ENCODE measurements at regions not wholly inside any gene's neighbourhood (a gene's known extent, or its start where the extent isn't known, plus 50 kb on each side); places are given as distances from the start of the nearest gene placed in this dataset.

GRCh38 chr1:36743286-36744005 lies 260.7 kb upstream of the CSF3R start:
- DNase-seq = no peak

GRCh38 chr1:36741066-36741465 lies 258.4 kb upstream of the CSF3R start:
- DNase-seq = no peak

DNA sequence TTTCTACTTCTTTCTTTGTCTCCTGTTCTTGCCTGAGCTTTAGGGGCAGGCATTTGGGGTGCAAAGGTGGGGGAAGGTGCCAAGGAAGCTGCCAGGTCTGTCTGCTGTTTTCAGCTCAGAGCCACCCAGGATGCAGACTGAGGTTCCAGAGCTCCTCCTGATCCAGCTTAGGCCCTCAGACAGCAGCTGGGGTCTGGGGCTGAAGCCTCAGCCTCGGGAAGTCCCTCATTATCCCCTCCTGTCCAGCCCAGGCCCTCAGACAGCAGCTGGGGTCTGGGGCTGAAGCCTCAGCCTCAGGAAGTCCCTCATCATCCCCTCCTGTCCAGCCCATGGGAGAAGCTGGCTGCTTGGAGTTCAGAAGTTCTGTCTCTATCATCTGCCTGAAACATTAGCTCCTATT lies 257.7 kb upstream of the CSF3R start:
- no peak for DNase-seq

GRCh38 chr1:36739703-36740289 lies 257.1 kb upstream of the CSF3R start:
- no peak for DNase-seq

DNA sequence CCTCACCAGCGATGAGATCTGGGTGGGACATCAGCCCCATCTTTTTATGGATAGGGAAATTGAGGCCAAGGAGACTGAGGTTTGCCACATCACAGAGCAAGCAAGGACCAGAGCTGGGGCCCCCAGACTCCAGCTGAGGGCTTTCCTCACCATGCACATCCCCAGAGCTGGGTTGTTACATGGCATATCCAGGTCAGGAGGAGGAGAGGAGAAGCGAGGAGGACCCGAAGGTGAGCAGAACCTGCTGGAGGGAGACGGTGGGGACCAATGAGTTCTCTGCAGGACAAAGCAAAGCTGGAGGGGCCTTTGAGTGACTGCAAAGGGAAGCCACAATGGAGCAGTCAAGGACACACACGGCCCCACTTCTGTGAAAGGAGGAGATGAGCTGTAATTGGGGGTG lies 255.5 kb upstream of the CSF3R start:
- no peak for DNase-seq

- DNase-seq = no peak
Measured at GRCh38 chr1:36737767-36738166, 255.1 kb upstream of the CSF3R start.

DNA sequence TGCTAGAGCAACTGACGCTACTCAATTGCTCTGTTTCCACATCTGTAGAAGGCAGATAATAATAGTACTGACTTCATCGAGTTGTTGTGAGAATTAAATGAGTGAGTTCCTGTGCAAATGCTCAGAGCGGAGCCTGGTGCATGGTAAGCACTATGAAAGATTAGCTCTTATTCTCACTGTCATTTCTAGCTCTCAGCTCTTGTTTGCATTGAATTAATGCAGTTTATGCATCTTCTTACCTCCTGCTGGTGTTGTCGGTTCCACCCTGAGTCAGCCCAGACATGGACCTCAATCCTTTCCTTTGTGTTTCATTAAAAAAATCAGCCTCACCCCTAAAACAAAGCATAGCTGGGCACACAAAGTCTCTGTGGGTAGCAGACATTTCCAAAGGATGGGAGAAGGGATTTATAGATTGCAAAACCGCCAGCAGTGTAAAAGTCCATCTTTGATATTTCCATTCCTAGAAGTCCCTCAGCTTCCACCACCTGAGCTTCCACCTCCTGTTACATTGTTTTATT lies 254.4 kb upstream of the CSF3R start:
- DNase-seq = no peak

DNA sequence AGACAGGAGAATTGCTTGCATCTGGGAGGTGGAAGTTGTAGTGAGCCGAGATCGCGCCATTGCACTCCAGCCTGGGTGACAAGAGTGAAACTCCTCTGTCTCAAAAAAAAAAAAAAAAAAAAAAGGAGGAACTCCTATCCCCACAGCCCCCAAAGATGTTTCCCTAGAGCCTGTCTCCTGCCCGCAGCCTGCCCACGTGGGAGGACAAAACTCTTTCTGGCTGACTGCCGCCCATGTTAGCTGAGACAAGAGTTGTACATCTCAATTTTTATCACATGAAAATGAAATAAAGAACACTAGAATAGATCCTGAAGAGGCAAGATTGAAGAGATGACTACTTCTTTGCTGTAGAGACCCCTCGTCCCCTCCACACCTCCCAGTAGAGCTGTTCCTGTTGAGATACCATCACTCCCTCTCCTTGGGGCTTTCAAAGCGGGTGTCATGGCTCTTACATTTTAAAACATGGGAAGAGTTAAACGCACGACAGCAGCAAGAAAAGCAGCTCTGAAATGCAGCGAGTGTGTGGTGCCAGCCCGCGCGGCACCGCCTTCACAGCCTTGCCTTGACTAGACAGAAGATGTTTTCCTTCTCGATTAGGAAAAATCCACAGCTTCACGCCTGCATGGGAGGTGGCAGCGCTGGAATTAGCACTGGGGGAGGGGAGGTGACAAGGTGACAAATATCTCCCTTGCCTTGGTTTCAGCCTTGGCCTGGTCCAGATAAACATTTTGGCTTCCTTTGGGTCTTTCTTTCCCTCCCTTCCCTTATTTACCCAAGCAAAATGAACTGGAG lies 253.4 kb upstream of the CSF3R start:
- DNase-seq = no peak

DNA sequence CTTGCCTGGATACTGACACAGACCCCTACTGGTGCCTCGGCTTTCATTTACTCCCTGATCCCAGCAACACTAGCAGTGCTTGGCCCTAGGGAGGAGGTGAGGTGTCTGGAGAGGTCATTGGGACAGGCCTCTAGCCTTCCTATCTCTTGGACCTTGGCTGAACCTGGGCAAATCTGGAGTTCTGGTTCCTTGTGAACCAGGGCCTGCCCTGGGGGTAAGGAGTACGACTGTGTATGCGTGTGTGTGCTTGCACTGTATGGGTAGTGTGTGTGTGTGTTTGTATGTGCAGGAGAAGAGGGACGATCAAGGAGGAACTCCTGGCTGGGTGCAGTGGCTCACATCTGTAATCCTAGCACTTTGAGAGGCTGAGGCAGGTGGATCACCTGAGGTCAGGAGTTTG lies 252.7 kb upstream of the CSF3R start:
- DNase-seq = no peak

- DNase-seq = no peak
Measured at GRCh38 chr1:36734356-36734755, 251.6 kb upstream of the CSF3R start.

DNA sequence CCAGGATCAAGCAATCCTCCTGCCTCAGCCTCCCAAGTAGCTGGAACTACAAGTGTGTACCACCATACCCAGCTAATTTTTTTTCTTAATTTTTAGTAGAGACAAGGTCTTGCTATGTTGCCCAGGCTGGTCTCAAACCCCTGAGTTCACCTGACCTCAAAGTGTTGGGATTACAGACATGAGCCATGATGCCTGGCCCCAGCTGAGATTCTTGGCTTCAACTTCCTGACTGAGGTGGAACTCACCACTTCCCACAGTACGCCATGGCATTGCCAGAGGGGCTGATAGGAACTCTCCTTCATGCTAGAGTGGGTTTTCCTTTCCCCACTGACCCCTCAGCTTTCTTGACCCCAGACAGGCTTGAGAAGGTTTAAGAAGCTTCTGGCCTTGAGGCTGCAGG lies 251.0 kb upstream of the CSF3R start:
- DNase-seq = no peak

- DNase-seq = no peak
Measured at GRCh38 chr1:36732015-36732356, 249.3 kb upstream of the CSF3R start.

DNA sequence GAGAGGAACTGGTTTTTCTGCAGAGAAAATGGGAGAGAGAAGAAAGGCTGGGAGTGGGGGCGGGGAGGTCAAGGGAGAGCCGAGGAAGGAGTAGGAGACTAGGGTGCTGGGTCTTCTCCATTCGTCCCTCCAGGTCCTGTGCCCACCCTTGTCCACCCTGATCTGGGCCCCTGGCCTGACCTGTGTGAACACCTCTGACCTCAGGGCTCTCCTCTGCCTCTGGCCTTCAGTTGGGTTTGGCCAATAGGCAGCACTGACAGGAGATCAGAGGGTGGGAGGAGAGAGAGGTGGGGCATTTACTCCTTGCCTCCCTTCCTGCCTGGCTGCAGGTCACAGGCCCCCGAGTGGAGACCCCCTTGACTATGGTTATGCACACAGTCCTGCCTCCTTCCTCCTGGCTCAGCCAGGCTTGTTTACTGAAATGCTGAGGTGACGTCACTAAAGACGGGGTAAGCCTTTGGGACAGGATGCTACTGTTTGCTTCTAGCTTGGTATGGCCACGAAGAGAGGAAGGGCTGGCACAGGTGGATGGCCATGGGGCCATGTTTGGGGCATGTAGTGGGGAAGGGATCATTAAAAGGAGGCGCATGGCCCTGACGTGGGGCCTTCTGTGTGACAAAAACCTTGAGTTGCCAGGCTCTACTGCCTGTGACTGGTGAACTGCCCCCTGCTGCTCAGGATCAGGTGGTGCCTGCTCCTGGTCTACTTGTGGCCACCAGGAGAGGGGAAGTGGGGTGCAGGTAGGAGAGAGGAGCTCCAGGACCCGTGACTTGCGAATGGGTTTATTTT lies 248.7 kb upstream of the CSF3R start:
- DNase-seq = no peak

- DNase-seq = no peak
Measured at GRCh38 chr1:36730599-36730998, 247.9 kb upstream of the CSF3R start.

GRCh38 chr1:36729716-36730510 lies 247.2 kb upstream of the CSF3R start:
- no peak for DNase-seq

DNA sequence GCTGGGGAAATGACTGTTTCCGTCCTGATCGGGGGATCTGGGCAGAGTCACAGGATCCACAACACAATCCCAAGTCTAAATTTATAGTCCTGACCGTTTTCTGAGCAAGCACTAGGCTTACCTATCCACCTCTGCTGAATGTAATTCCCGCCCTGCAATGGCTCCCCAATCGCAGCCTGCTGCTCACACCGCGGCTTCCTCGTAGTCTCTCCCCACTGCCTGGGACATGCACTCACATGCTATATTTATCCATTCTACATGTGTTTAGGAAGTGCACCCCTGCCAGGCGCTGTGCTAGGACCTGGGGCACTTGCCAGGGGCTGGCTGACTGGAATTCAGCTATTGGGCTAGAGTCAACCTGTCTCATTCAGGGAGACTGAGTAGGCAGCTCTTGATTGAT lies 246.6 kb upstream of the CSF3R start:
- DNase-seq = no peak

DNA sequence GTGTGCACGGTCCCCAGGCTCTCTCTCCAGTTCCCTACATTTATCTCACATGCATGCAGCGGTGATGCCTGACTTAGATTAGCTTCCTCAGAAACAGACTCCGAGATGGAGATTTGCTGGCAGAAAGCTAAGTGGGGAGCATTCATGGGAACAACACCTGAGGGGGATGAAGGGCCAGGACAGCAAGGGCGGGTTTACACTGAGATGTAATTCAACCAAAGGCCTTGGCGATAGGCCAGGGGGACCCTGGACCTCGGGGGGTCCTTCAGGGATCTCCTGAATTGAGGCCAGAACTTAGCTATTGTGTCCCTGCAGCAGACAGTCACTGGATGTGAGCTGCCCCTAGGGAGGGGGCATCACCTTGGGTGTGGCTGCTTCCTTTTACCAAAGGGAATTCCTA lies 246.1 kb upstream of the CSF3R start:
- no peak for DNase-seq

- DNase-seq = no peak
Measured at GRCh38 chr1:36728051-36728450, 245.3 kb upstream of the CSF3R start.

DNA sequence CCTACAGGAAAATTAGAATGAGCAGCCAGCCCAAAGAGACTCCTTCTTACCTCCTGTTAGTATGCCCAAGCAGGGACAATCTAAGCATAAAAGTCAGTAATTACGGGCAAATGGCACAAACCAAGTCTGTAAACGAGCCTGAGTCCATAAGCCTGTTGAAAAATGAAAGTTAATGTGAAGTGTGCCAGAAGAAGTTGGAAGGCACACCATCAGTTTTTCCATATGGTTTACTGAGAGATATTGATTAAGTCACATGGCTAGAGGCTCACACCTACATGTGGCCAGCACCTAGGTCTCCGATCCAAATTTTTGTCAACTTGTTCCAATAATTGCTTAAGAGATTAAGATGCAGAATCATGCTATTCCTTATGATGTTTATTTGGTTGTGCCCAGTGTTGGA lies 242.4 kb upstream of the CSF3R start:
- DNase-seq = no peak

- DNase-seq = no peak
Measured at GRCh38 chr1:36723813-36724212, 241.1 kb upstream of the CSF3R start.

DNA sequence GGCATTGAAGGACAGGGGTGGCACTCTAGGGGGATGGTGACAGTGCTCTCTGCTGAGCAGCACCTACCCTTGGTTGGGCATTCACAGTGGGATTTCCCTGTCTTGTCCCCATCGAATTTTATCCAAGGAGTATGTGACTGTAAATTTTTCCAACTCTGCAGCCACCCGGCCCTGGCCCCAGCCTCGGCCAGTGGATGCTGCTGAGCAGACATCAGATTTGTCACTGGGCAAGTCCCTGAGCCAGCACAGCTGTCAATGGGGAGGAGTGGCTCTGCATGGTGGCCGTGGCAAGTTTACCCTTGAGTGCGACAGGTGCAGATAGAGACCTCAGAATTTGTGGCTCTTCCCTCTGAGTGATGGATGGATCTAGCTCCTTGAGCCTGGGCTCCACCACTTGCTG lies 240.2 kb upstream of the CSF3R start:
- no peak for DNase-seq

DNA sequence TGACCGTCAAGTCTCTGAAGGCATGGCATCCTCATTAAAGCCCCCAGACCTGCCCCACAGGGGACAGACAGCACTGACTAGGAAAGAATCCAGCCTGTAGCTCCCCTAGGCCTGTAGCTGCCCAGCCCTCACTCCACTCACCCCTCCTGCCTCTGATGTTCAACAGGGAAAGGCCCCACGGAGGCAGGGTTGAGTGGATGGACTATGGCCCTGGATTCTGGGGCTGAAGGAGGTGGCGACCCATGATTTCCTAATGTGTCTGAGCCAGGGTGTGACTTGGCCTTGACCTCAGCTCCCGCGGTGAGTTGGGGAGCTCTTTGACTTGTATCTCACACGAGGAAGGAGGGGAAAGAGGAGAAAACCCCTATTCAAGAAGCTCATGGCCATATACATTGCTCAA lies 238.5 kb upstream of the CSF3R start:
- DNase-seq = no peak

GRCh38 chr1:36717431-36717830 lies 234.7 kb upstream of the CSF3R start:
- DNase-seq = no peak
